SK-MEL-5 (cell line): ENCODE measurements at regions not wholly inside any gene's neighbourhood (a gene's known extent, or its start where the extent isn't known, plus 50 kb on each side); places are given as distances from the start of the nearest gene placed in this dataset.
"Not testable (repeated sequence)": the region's sequence is repeated elsewhere in the genome, so short reads cannot be mapped to it uniquely, and the experiment has no call there.

Experiments used
- DNase-seq: peaks from one replicate; pipeline ENCODE4 v3.0.0-alpha.2; 2016; ENCODE audit warnings: low read depth, low spot score
- in situ Hi-C: cut with HindIII; loops from 2 replicates; pipeline ENCODE4 v1.10.0; 2016; ENCODE audit warnings: low sequenced_read_pairs, high pct_unique_total_duplicates, low pct_unique_long_range_greater_than_20kb

GRCh38 chr13:54599413-54599812, 1570.8 kb downstream of the OLFM4 start:
- DNase-seq = no peak
- in situ Hi-C loops = no loop called here

- no peak for DNase-seq
- in situ Hi-C loops = no loop called here
These were observed 1578.3 kb downstream of the OLFM4 start for GRCh38 chr13:54606944-54607343.

DNA sequence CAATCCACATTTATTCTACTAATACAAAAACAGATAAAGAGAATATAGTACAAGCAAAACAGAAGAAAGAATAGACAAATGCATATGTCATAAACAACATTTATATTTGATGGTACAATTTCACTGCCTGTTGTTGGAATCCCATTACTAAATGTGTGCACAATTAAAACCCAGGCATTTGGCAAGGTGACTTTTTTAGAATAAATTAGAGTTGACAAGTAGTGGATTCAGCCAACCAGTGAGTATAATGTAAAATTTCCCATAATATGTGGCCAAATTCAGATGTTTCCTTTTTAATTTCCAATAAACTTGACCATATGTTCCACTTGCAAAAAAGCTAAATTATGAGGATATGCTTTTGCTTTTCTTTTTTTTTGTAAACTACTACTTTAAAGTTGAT, 1578.8 kb downstream of the OLFM4 start:
- no peak for DNase-seq
- in situ Hi-C loops = no loop called here

DNA sequence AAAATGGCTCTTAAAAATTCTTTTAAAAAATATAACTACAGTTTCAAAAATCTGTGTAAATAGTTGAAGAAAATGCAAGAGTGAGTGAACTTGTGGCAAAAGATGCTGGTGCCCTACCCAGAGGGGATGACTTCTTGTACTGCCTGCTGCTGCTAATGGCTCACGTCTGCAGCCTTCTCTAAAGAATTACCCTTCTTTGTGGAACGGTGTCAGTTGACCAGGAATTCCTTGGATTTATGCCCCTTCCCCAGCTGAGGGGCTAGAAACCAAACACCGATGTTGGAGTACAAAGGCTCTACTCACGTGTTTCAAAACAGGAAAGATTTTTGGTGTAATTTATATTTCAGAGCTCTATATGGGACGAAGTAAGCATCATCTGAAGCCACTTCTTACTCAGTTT, 1582.8 kb downstream of the OLFM4 start:
- in situ Hi-C loops = no loop called here
- DNase-seq = no peak

GRCh38 chr13:54614726-54615125, 1586.1 kb downstream of the OLFM4 start:
- in situ Hi-C loops = no loop called here
- peak; percentile 23 for DNase-seq

DNA sequence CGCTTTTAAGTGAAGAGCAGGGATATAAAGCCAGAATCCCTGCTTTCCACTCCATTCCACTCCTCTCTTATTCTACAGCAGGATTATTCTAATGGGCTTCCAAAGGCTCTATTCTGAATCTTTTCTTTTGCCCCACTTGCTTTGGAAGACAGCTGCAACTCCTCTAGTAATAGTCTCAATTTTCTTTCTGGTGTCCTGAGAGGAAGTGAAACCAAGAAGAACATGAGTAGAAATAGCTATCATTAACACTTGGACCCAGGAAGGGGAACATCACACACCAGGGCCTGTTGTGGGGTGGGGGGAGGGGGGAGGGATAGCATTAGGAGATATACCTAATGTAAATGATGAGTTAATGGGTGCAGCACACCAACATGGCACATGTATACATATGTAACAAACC, 1597.9 kb downstream of the OLFM4 start:
- DNase-seq, in situ Hi-C loops: not testable (repeated sequence)

GRCh38 chr13:54627646-54628372, 1599.2 kb downstream of the OLFM4 start:
- no peak for DNase-seq
- in situ Hi-C loops = no loop called here

GRCh38 chr13:54628383-54628782, 1599.8 kb downstream of the OLFM4 start:
- in situ Hi-C loops = no loop called here
- DNase-seq = no peak

DNA sequence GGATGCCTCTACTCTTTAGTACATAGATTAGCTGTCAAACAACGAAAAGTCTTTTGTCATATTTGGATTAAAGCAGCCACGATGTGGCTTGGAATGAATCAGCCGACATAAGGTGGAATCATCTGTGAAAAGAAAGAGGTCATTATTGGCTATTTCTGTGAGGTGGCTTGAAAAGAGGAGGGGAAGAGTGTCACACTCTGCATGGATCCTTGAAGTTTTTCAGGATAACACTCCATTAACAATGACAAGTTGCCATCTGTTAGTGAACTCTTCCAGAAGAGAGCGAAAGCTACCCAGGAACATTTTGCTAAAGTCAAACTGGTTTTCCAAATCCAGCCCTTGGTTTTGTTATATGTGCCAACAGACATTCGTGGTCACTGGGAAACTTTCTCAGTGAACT, 1604.8 kb downstream of the OLFM4 start:
- no peak for DNase-seq
- in situ Hi-C loops = no loop called here

DNA sequence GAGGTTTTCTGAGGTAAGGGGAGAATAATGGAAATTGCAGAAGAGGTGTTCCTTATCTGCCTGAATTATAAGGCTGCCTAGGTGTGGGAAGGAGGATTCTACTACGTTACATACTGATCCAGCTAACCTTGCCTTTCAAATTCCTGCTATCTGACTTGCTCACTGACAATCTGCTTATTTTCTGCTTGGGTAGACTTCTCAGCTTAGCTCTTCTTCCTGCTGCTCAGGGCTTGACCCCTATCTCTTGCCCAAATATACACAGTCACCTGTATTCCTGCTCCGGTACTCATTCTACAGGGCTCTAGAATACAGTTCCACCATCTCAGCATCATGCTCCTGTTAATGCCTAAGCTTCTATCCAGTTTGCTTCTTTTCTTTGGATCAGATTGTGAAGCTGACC, 1607.6 kb downstream of the OLFM4 start:
- no peak for DNase-seq
- in situ Hi-C loops = no loop called here

DNA sequence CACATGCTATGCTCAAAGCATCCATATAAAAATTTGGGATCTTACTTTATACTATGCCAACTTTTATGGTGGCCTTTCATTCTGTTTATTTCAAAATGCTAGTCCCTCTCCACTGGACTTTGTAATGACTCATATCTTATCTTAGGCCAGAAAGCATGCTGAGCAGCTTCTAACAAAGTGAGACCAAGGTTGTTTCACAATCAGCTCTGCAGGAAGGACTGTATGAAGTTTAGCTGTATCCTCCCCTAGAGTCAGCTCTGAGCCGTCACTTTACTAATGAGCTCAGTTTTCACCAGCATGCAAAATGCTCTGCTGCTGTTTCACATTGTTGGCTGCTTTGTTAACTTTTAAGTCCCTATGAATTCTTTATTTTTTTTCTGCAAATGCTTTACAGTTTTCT, 1608.8 kb downstream of the OLFM4 start:
- in situ Hi-C loops = no loop called here
- DNase-seq = no peak

DNA sequence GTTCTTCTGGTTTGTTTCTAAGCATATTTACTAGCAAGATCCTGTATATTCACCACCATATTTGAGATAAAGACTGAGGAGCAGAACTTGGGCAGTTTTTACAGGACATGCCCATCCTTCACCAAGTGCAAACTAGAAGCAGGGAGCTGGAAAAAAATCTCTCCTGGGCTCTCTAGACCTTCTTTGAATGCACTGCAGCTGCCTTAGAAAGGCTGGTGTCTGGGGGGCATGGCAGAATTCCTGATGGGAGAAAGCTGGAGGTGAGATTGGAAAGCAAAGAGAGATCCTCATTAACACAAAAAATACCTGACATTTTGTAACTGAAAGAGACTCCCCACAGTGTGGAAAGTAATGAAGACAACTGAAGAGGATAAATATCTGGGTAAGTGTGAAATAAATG, 1612.1 kb downstream of the OLFM4 start:
- DNase-seq = no peak
- in situ Hi-C loops = no loop called here

- no peak for DNase-seq
- in situ Hi-C loops = no loop called here
These were observed 1615.2 kb downstream of the OLFM4 start for GRCh38 chr13:54643863-54644262.

DNA sequence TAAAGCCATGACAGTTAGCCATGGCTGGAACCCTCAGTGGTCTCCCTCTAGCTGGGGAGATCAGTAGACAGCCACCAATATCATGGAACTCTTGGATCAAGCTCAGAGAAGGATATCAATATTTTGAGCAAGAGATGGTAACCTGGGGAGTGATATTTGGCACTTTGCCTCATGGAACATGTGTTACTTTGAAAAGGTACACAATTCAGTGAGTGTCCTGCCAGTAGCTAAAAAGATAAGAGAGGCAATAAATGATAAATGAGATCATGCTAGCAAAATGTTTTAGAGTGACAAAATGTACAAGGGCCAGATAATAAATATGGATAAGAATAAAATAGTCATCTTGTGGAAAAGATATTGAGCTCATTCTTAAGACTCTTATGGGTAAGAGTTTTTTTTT, 1618.7 kb downstream of the OLFM4 start:
- in situ Hi-C loops = no loop called here
- no peak for DNase-seq

- in situ Hi-C loops = no loop called here
- DNase-seq = no peak
These were observed 1629.0 kb downstream of the OLFM4 start for GRCh38 chr13:54657588-54657987.

- DNase-seq = no peak
- in situ Hi-C loops = no loop called here
These were observed 1630.2 kb downstream of the OLFM4 start for GRCh38 chr13:54658771-54659170.

GRCh38 chr13:54660277-54660676, 1631.7 kb downstream of the OLFM4 start:
- in situ Hi-C loops = no loop called here

GRCh38 chr13:54676526-54677113, 1648.0 kb downstream of the OLFM4 start:
- no peak for DNase-seq
- in situ Hi-C loops = no loop called here

More at GRCh38 chr13:54660277-54660676, 1631.7 kb downstream of the OLFM4 start:
- no peak for DNase-seq

DNA sequence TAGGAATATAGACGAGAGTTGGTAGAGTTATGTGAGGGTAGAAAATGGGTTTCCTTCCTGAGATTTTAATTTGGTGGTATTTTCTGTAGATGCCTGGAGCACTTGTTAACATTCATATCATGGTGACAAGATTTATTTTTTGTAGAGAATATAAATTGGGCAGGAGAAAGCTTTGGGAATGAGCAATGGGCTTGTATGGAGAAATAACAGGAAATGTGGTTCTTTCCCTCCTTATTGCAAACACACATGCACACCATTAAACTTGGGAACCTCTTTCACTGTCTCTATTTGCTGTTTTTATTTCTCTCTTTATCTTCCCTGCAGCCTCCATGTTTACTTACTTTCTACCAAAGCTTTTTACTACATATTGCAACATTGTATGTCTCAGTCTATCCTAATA, 1653.6 kb downstream of the OLFM4 start:
- in situ Hi-C loops = no loop called here
- no peak for DNase-seq
